GM19023 (cell line): ENCODE measurements at regions not wholly inside any gene's neighbourhood (a gene's known extent, or its start where the extent isn't known, plus 50 kb on each side); places are given as distances from the start of the nearest gene placed in this dataset.

ENCODE experiments used
- ATAC-seq: cut with Tn5 transposase; IDR thresholded peaks from one replicate; pipeline ENCODE4 v1.9.1; 2021; ENCODE audit warnings: mild to moderate bottlenecking, moderate library complexity; ENCODE audit not compliant: unreplicated experiment

- ATAC-seq: no peak
Observed at GRCh38 chr12:58811346-58811745, 109.0 kb downstream of the LRIG3 start.

GRCh38 chr12:58812214-58812613 lies 108.1 kb downstream of the LRIG3 start:
- ATAC-seq: no peak

- ATAC-seq: no peak
Observed at GRCh38 chr12:58814036-58814435, 106.3 kb downstream of the LRIG3 start.

- ATAC-seq: no peak
Observed at GRCh38 chr12:58815235-58815634, 105.1 kb downstream of the LRIG3 start.

DNA sequence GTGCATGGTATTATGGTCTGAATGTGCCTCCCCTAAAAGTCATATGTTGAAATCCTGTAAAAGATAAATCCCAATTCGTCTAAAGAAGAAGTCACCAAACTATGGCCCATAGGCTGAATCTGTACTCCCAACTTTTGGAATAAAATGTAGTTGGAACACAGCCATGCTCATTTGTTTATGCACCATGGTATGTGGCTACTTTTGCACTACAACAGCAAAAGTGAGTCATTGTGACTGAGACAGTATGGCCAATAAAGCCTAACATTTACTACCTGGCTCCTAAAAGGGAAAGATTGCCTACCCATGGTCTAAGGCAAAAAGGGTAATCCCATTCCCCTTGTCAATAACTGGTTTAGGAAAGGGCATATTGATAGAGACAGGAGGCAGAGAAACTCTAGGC lies 101.8 kb downstream of the LRIG3 start:
- no peak for ATAC-seq

DNA sequence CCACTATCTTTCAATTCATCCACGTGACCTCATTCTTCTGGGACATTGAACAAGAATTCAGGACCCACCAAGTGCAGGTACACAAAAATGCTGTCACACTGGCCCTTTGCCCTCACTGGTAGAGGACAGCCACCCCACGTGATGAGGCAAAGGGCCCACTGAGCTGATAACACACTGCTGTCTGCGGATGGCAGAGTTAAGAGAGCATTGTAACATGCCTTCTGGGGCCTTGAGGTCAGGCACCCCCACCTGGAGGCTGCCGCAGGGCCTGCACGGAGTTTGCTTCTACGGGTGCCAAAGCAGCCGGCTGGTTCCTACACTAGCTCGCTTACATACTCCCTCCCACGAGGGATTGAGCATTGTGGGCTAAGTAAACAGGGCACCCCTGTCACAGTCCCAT lies 101.0 kb downstream of the LRIG3 start:
- ATAC-seq: no peak

DNA sequence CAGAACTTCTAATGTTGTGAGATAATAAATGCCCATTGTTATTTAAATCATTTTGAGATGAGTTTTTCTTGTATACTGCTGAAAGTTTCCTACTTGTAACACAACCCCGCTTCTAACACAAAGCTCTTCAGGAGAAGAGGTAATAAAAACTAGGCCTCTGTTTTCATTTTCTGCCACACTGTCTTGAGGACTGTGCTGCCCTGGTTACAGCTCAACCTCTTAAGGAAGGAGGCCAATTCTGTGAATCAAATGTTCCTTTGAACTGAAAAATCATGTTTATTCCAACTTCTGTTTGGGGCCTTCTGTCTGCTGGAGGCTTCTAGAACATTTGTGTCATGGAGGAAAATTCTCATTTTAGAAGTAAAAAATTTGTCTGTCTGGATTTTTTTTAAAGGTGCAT lies 100.3 kb downstream of the LRIG3 start:
- no peak for ATAC-seq
